ENCODE measurements at regions not wholly inside any gene's neighbourhood (a gene's known extent, or its start where the extent isn't known, plus 50 kb on each side); places are given as distances from the start of the nearest gene placed in this dataset.

- TF ChIP-seq, protein P1, sequence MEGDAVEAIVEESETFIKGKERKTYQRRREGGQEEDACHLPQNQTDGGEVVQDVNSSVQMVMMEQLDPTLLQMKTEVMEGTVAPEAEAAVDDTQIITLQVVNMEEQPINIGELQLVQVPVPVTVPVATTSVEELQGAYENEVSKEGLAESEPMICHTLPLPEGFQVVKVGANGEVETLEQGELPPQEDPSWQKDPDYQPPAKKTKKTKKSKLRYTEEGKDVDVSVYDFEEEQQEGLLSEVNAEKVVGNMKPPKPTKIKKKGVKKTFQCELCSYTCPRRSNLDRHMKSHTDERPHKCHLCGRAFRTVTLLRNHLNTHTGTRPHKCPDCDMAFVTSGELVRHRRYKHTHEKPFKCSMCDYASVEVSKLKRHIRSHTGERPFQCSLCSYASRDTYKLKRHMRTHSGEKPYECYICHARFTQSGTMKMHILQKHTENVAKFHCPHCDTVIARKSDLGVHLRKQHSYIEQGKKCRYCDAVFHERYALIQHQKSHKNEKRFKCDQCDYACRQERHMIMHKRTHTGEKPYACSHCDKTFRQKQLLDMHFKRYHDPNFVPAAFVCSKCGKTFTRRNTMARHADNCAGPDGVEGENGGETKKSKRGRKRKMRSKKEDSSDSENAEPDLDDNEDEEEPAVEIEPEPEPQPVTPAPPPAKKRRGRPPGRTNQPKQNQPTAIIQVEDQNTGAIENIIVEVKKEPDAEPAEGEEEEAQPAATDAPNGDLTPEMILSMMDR (conservative IDR thresholded peaks at IDR 0.05; ENCODE audit: low read length) = no peak
- TF ChIP-seq EZH2phosphoT487 (IDR thresholded peaks at IDR 0.05; ENCODE audit: borderline replicate concordance) = no peak
Observed at GRCh38 chr4:112966701-112967488, 82.6 kb upstream of the ANK2 start.
